ENCODE measurements at regions not wholly inside any gene's neighbourhood (a gene's known extent, or its start where the extent isn't known, plus 50 kb on each side); places are given as distances from the start of the nearest gene placed in this dataset.
"Not testable (repeated sequence)": the region's sequence is repeated elsewhere in the genome, so short reads cannot be mapped to it uniquely, and the experiment has no call there.

- not testable (repeated sequence) for DNase-seq
These were observed 72.1 kb downstream of the OGFRL1 start for GRCh38 chr6:71360556-71361335.

- no peak for DNase-seq
These were observed 76.4 kb downstream of the OGFRL1 start for GRCh38 chr6:71364889-71365542.

- DNase-seq, result no peak
These were observed 79.1 kb downstream of the OGFRL1 start for GRCh38 chr6:71367756-71368155.

GRCh38 chr6:71368284-71368683 lies 79.7 kb downstream of the OGFRL1 start:
- no peak for DNase-seq

GRCh38 chr6:71371559-71371958 lies 82.9 kb downstream of the OGFRL1 start:
- DNase-seq, result no peak

- DNase-seq, result no peak
These were observed 85.3 kb downstream of the OGFRL1 start for GRCh38 chr6:71373943-71374342.

GRCh38 chr6:71375676-71376075 lies 87.1 kb downstream of the OGFRL1 start:
- no peak for DNase-seq

GRCh38 chr6:71376830-71377229 lies 88.2 kb downstream of the OGFRL1 start:
- DNase-seq, result no peak

- DNase-seq, result no peak
These were observed 94.9 kb downstream of the OGFRL1 start for GRCh38 chr6:71383476-71383875.

GRCh38 chr6:71383901-71384489 lies 95.4 kb downstream of the OGFRL1 start:
- DNase-seq, result no peak

- DNase-seq, result no peak
These were observed 96.7 kb downstream of the OGFRL1 start for GRCh38 chr6:71385111-71385822.

GRCh38 chr6:71386215-71386614 lies 97.6 kb downstream of the OGFRL1 start:
- DNase-seq, result no peak

GRCh38 chr6:71387179-71387578 lies 98.6 kb downstream of the OGFRL1 start:
- DNase-seq, result no peak

GRCh38 chr6:71388068-71388744 lies 99.6 kb downstream of the OGFRL1 start:
- no peak for DNase-seq

GRCh38 chr6:71388856-71389527 lies 100.4 kb downstream of the OGFRL1 start:
- DNase-seq, result no peak

GRCh38 chr6:71391126-71391525 lies 102.5 kb downstream of the OGFRL1 start:
- DNase-seq, result no peak

GRCh38 chr6:71392276-71392675 lies 103.7 kb downstream of the OGFRL1 start:
- no peak for DNase-seq

- no peak for DNase-seq
These were observed 104.9 kb downstream of the OGFRL1 start for GRCh38 chr6:71393471-71393870.

GRCh38 chr6:71393981-71394432 lies 105.4 kb downstream of the OGFRL1 start:
- DNase-seq, result no peak

GRCh38 chr6:71394926-71395325 lies 106.3 kb downstream of the OGFRL1 start:
- no peak for DNase-seq

- DNase-seq, result no peak
These were observed 107.3 kb downstream of the OGFRL1 start for GRCh38 chr6:71395731-71396409.

GRCh38 chr6:71396410-71396801 lies 107.8 kb downstream of the OGFRL1 start:
- DNase-seq, result no peak

Data from NCI-H2081 treated with DMSO at 0.1 percent for 48 hours (cell line).